ENCODE measurements at regions not wholly inside any gene's neighbourhood (a gene's known extent, or its start where the extent isn't known, plus 50 kb on each side); places are given as distances from the start of the nearest gene placed in this dataset.

DNA sequence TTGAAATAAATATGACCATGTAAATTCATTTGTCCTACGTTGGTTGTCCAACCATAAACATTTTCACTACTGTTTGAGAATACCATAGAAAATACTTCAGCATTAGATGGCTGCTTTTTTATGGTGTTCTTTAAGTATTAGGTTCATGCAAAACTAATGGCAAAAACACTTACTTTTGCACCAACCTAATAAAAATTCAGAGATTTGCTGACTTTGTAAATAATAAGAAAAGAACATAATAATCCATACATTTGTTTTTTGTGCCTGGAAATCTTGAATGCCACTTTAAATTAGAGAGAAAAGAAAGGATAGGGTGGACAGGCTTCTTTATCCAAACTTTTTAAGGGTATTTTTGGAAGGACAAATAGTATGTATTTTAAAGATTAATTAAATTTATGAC lies 719.7 kb upstream of the TYRP1 start:
- DNase-seq = no peak

DNA sequence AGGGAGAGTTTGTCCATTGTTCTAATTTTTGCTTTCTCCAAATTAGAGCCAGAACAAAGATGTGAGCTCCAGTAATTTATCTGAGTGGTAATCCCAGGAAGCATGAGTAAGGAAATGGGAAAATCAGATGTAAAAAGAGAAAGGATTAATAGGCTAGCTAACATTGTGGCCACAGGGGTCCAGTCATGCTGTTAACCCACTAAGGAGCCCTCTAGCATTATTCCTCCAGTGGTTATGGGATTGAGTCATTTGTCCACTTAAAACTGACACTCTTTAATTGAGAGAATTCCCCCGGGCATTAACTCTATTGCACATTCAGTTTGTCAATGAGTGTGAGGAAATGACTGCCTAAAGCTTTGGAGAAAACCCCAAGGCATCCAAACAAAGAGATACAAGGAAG lies 700.3 kb upstream of the TYRP1 start:
- no peak for DNase-seq

DNA sequence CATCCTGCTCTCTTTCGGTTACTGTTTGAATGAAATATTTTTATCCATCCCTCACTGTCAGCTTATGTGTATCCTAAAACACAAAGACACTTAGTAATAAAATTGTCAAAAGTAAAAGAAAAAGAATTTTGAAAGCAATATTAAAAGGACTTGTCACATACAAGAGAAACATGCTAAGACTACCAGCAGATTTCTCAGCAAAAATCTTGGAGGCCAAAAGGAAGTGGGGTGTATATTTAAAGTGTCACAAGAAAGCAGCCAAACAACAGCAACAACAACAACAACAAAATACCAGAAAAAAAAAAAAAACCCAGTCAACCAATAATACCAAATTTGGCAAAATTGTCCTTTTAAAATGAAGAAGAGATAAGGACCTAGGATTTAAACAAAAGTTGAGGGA lies 678.7 kb upstream of the TYRP1 start:
- no peak for DNase-seq

DNA sequence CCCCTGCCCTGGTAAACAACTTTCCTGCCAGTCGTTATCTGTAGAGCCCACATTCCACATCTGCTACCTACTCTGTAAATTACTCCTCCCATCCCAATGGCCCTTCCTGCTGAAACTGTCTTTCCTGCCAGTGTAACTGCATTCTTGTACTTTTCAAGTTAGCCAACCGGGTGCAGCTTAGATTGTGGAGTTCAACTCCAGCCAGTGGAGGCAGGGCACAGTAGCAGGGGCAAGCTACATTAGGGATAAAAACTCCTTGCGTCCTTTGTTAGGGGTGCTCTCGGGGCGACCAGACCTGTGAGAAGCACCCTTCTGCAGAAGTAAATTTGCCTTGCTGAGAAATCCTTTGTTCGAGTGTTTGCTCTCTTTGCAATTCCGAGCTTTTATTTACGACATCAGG lies 639.0 kb upstream of the TYRP1 start:
- DNase-seq = no peak

DNA sequence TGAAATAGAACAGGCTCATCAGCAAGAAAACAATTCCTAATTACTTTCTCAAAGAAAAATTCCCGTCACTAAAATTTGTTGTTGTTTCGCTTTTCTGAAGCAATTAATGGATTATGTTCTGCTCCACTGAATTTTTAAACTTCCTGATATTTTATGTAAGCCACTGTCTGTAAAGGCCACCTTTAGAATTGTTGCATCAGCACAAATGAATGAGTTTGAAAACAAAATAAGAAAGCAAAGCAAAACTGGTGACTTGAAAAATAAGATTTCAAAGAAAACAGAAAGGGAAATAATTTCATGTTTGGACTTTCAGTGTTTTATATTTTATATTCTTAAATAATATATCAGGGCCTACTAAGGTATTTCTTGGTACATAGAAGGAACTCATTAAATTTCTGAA lies 636.3 kb upstream of the TYRP1 start:
- no peak for DNase-seq

DNA sequence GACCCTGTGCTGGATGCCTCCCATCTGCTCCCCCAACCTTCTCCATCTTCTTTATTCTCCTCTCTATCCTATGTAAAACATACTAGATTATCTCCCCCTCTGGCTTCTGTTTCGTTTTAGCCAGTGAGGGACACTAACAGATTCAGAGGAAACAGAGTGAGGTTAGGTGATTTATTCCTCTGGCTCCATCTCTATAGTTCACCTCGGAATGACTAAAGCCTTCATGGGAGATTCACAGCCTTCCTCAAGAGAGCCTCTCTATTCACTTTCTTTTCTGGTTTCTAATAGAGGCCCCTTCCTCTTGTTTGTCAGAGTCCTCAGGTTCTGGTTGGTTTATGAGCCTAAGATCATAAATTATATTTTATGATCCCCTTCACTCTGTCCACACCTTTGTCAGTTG lies 633.1 kb upstream of the TYRP1 start:
- DNase-seq = no peak

DNA sequence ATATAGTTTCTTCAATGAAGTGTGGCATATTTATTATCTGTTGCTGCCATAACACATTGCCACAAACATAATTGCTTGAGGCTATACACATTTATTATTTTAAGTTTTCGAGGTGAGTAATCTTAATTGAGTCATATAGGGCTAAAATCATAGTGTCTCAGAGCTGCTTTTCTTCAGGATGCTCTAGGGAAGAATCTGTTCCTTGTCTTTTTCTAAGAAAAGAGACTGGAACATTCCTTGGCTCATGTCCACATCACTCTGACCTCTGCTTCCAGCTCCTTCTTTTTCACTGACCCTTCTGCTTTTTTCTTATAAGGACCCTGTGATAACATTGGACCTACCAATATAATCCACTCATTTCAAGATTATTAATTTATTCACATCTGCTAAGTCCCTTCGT lies 632.4 kb upstream of the TYRP1 start:
- DNase-seq = no peak

DNA sequence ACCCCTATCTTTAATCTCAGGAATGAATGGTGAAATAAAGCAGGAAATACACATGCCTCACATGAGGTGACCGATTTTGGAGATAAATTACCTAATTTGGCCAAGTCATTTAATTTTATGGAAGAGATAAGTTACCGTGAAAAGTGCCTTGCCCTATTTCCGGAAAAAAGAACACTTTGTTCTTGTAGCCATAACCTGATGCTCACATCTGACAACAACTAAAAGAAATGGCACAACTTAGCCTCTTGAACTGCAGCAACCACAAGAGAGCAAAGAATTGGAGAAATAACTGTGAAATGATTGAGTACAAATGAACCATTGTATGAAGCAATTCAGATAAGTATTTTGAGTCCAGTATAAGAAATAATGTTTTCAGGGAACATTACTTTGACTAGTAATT lies 628.1 kb upstream of the TYRP1 start:
- no peak for DNase-seq

DNA sequence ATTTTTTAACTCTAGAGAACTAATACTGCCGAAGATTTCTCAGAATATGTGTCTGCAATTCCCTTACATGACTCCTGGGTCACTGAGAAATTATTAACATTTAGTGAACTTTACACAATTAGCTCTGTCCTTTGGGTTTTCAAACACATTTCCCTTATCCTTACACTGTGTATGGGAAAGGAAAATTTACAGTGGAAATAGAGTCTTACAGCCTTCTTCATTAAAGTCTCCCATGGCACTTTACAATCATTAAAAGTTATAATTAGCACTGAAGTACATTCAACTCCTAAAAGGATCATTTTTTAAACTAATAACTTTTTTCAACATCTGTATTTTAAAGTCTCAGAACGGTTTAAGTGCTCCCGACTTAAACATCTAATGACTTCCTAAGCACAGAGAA lies 627.5 kb upstream of the TYRP1 start:
- DNase-seq = no peak

DNA sequence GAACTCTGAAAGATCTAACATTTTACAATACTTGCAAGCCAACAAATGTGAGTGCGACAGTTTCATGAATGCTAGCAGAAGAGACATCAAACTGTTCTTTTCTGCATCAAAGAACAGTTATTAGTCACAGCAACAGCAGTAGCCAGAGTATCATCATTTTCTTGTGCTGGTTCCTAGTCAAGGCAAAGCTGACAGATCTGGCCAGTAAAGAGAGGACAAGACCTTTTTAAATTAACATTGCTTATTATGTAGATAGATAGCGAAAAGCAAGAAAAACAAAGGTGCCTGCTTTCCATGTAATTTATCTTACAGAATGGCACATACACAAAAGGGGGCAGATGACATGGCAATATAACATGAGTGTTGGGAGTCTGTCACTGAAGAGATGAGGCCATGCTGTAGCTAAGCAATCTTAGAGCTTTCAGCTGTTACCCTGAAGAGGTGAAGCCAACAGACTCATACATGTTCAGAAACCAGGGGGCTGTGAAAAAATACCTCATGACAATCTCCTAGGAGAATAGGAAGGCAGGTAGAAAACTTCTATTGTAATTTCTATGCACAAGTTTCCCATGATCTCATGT lies 626.6 kb upstream of the TYRP1 start:
- no peak for DNase-seq

DNA sequence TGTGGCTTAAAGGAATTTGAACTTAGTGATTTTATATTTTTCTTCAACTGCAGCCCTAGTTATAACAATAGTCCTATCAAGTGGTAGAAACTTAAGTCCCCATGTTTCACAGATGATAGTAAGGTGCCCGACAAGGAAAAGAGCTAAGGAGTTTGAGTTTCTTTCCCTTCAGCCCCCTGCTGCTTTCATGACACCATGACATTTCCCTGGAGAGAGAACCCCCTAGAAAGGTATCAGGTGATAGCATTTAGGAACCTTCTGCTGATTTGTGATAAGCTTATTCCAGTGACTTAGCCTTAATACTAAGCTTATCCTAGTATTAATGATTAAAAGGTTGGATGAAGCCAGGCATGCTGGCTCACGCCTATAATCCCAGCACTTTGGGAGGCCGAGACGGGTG lies 623.8 kb upstream of the TYRP1 start:
- no peak for DNase-seq

DNA sequence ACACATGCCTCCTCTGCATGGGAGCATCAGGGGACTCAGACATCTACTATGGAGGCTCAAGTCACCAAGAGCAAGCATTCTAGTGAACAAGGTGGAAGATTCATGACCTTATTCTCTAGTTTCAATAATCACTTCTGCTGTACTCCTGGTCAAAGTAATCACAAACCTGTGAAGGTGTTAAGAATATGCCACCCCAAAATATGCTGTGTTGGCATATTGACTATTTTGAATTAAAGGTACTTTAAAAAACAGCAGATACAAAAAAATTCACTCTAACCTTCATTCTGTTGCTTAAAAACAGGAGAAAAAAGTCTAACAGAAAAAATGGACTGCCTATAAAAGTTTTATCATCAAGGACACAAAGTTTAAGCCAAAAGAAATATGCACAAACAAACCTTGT lies 607.8 kb upstream of the TYRP1 start:
- no peak for DNase-seq

DNA sequence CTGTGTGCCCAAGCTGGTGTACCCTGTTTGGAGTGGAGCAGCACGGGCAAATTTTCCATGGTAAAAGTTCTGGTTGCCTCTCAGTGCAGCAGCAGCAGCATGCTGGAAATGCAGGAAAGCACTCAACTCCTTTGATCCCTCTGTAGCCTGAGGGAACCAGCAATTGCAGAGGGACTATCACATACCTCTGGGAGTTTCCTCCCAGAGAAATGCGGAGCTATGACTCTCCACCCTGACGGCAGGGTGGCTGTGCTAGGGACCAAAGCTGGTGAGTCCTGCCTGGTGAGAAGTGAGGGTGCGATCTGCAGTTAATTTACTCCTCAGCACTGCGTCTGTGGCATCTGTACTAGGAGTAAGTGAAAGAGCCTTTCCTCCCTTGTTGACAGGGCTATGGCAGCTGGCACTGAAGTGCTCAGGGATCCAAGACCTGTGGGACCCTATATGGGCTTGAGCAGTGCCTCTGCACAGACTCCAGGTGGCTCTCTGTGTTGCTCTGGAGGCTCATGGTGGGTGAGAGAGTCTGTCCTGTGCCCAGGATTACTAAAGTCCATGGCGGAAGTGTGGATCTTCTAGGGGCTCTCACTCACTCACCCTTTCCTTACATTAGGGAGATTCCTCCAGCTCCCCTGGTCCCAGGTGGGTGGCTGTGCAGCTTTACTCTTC lies 601.2 kb upstream of the TYRP1 start:
- no peak for DNase-seq

DNA sequence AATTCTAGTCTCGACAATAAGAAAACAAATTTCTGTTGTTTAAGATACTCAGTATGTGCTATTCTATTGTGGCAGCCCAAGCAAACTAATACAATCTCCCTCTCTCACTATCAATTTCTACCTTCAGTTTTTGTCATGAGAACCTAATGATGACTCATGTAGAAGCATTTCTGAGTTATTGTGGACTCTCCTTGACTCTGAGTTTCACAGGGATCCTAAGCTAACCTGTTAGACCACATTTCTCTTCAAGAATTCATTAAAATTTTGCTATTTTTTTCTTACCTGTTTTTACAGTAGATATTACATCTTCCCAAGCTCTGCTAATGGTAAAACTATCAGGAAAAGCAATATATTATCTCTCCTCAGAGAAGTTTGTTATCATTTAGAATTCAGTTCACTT lies 599.1 kb upstream of the TYRP1 start:
- no peak for DNase-seq

DNA sequence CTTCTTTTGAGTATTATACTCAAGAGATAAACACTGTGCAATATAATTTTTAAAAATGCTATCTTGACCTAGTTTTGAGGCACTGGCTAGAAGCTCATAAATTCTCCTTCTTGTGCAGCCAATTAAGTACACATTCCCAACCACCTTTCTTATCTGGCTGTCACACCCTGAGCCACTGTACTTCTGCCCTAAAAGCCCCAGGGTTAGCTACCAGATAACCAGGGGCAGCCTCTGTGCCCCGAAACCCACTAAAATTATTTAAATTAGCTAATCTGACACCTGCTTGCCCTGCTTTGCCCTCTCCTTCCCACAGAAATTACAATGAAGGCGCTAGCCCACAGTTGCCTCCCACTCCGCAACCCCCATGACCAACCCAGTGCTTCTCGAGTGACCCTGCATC lies 597.3 kb upstream of the TYRP1 start:
- DNase-seq = no peak

DNA sequence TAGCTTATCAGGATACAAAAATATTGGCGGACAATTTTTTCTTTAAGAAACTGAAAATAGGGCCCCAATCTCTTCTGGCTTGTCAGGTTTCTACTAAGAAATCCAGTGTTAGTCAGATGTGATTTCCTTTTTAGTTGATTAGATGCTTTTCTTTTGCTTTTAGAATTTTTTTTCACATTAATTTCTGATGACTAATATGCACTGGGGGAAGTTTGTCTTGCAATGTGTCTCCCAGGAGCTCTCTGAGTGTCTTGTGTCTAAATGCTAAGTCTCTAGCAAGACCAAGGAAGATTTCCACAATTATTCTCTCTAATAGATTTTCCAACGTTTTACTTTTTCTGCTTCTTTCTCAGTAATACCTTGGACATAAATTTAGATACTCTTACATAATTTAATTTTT lies 559.8 kb upstream of the TYRP1 start:
- no peak for DNase-seq

DNA sequence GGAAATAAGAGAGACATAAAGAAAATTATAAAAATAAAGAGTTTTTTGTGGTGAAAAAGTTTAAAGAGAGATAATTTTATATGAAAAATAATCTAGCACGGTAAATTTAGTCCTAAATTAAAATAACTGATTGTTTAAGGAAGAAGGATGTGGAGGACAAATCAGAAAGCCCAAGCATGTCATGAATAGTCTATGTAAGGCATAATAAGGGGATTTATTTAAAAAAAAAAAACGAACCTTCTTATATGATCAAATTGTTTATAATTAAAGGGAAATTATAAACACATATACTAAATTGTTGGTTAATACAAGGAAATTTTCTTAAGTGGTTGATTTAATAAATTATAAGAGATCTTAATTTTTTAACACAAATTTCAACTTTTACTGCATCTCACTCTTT lies 551.8 kb upstream of the TYRP1 start:
- DNase-seq = no peak

DNA sequence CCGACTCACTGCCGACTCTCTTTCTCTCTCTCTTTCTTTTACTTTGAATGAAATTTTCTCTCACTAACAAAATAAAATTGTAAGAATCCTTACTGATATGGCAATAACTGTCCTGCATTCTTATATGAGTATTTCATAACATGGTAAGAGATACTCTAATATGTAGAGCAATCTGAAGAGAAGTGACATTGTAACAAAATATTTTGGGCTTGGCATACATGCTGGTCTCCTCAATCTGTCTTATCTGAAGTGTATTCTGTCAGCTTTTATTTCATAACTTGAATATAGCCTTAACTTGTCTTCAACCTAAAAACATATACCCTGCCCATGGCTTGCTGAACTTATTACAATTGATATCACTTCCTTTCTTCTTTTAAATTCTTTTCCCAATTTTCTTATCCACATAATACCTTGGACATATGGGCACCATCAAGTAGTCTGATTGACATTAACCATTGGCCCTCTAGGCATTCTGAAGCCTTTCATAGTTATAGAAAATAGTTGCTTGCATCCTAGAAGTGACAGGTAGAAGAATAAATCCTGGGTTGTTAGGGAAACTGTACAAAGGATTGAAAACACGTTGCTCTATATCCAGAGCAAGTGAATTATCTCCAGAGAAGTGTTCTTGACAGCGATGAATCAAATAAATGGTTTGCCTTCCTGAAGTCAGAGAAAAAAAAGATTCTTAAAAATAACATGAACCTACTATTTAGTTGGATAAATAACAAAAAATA lies 537.6 kb upstream of the TYRP1 start:
- no peak for DNase-seq

DNA sequence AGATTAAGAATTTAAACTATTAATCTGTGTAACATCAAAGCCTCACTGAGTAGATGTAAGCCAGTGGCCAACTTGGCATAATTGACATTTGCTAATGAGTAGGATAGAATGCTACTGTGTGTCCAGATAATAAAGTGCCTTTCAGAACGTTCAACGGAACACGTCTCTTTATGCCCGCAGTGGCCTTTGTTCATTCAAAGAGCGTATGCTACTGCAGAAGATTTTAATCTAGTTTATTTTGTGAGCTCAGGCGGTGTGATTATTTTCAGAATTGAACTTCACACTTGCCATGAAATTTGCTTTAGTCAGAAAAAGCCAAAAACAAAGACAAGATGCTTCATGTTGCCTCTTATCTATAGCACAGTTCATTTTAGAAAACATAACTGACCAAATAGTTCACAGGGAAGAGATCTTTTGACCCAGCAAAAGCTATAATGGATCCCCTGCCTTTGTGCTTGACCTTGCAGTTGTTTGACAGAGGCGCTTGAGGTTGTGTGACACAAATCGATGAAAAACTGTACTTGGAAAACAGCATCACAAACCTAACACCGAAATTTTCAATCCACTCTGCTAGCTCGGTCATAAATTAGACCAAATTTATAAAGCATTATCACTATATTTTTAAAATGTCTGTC lies 530.9 kb upstream of the TYRP1 start:
- DNase-seq = no peak

DNA sequence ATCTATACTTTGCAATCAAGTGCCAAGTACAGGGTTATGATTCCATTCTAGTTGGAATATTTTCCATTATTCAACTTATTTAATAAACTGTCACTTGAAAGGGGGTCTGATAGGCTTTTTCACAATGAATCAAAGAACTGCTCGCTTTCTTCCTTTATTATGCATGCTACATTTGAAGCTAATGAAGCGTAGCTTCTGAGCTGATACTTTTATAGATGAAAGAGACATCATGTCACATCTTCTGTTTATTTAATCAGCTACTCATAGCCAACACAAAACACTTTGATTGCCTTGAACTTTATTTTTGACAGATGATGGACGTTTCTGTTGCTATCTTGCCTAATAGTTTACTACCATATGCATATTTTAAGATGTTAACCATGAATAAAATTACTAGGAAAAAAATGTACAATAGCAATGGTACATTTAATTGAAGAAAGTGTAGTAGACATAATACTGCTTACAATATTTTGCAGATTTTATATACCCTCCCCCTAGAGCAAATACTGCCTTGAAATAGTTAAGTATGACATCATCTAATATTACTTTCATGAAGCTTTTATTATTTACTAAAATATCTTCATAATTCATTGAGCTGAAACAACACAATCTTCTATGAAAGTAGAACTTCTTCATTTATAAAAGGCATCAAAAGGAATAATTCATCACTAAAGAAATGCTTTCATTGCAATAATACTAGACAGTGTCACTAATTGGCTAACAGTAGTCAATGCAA lies 529.3 kb upstream of the TYRP1 start:
- DNase-seq = no peak

DNA sequence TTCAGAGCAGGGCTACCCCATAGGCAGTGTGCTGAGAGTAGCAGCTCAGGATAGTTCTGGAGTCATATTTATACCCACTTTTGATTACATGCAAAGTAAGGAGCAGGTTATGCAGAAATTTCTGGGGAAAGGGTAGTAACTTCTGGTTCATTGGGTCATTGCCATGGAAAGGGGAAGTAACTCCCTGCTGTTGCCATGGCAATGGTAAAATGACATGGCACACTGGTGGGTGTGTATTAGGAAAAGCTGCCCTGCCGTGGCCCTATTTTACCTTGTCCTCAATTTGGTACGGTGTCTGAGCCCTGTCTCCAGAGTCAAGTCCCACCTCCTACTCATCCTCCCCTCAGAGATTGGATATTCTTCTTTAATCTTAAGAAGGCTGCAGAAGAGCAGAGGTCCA lies 526.7 kb upstream of the TYRP1 start:
- DNase-seq = peak; percentile 21

DNA sequence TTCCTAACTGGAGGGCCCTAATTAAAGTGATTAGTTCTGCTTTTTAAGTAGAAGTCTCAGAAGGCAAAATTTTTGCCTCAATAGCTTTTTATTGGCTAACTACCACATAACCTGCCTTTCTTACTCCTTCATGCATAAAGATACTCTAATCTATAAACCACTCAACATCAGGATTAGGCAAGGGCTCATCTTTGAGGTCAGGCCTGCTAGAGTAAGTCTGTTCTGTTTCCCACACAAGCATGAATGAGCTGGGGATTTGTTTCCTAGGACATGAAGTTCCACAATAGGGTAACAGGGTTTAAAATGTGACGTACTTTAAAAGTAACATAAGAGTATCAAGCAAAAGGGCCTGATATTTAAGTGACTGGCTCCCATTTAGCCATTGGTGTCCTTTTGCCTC lies 522.7 kb upstream of the TYRP1 start:
- DNase-seq = no peak

DNA sequence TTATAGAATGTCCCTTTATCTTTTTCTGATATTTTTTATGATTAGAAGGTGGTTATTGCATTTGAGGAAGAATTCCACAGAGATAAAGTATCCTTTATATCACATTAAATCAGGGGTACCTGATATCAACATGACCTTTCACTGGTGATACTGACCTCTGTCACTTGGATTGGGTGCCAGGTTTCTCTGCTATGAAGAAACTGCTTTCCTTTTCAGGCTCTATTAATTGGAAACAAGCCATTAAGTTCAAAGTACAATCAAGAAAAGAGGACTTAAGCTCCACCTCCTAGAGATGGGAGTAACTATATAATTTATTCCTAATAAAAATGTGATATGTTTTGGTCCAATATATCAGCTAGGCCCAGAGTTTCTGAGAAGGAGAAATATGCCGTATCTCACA lies 514.6 kb upstream of the TYRP1 start:
- DNase-seq = no peak

DNA sequence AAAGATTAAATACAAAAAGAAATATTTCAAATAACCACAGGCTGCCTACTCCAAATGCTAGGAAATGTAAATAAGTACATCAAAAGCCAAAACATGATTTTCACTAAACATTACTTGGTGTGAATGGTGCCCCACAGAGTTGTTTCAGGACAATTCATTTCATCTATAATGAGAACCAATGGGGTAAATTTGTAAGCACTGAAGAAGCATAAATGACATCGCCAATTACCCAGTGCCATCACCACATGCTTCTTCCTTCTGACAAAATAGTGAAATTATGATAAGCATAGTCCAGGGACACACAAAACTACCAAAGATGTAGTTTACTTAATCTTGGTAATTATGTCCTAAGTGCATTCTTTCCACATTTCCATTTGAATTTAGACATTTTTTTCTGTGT lies 510.4 kb upstream of the TYRP1 start:
- DNase-seq = no peak

Measured in suppressor macrophage treated with lipopolysaccharide for 4 hours (primary cell).